GM12801 (cell line): ENCODE measurements at regions not wholly inside any gene's neighbourhood (a gene's known extent, or its start where the extent isn't known, plus 50 kb on each side); places are given as distances from the start of the nearest gene placed in this dataset.

Experiments
- TF ChIP-seq, protein P1 (sequence below): IDR thresholded peaks from one replicate; pipeline ENCODE4 v1.5.1; 2011; ENCODE audit warnings: control low read depth; ENCODE audit not compliant: insufficient read length; ENCODE audit errors: extremely low read depth

DNA sequence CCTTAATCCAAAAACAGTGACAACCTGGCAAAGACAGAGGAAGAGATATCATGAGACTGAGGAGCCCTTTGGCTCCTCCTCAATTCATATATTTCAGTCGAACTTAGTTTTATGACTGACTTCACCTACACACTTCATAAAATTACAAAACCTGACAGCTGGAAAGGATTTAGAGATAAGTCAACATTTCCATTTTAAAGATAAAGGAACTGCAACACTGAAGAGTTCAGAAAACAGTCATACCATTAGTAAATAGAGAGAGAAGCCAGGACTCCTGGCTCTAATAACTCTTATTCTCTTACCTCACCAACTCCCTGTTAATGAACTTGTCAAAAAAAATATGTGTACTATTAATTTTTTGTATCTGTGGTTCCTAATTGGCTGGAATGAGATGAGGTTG lies 141.0 kb upstream of the COL1A2 start:
- TF ChIP-seq, protein P1, sequence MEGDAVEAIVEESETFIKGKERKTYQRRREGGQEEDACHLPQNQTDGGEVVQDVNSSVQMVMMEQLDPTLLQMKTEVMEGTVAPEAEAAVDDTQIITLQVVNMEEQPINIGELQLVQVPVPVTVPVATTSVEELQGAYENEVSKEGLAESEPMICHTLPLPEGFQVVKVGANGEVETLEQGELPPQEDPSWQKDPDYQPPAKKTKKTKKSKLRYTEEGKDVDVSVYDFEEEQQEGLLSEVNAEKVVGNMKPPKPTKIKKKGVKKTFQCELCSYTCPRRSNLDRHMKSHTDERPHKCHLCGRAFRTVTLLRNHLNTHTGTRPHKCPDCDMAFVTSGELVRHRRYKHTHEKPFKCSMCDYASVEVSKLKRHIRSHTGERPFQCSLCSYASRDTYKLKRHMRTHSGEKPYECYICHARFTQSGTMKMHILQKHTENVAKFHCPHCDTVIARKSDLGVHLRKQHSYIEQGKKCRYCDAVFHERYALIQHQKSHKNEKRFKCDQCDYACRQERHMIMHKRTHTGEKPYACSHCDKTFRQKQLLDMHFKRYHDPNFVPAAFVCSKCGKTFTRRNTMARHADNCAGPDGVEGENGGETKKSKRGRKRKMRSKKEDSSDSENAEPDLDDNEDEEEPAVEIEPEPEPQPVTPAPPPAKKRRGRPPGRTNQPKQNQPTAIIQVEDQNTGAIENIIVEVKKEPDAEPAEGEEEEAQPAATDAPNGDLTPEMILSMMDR = no peak

DNA sequence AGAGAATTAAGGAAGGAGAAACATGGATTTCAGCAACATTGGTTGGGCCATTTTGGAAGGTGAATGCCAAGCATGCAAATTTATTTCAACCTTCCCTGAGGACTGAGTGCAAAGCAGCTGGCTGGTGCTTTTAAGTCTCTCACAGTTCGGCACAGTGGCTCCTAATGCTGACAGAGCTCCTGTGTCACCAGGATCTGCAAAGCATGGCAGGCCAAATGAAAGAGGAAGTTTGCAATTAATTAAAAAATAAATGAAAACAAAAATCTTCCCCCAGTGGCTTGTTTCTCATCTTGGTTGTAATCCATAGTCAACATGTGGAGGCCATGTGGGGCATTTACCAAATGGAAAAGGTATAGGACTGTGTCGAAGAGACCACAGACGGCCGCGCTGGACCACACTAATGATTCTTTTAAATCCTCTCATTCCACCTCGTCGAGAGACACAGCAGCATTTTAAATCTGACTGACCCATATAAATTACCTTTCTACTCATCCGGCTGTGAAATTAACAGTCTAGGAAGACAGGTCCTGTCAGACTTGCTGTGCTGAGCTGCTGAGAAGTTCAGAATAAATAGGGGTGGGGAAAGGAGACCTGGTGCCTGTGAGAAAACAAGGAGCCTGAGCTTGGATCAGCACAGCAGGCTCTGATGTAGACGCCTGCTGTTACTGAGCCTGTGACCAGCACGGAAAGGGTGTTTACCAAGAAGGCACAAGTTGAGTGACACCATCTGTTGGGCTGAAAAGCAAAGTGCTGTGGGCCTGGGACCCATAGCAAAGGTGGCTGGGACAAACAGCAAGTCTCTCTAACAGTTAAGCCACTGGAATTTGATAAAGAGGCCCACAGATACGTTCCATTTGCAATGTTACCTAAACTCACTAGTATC lies 136.0 kb upstream of the COL1A2 start:
- TF ChIP-seq, protein P1 = no peak

DNA sequence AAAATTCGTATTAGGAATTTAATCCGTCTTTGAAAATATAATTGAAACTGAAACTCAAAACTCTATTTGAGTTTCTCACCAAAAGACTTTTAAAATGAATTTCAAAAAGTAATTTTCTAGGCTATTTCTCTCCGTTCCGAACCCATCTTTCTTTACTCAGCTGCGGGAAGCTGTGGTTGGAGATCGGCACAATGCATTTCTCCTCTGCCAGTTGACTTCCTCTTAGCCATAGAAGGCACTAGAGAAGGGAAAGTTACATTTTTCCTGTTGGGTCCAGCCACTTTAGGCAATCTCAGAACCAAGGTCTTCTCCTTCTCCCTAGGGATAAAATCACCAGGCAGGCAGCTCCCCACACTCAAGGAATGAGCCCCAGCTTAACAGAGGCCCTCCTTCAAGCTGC lies 133.6 kb upstream of the COL1A2 start:
- TF ChIP-seq, protein P1 = no peak

DNA sequence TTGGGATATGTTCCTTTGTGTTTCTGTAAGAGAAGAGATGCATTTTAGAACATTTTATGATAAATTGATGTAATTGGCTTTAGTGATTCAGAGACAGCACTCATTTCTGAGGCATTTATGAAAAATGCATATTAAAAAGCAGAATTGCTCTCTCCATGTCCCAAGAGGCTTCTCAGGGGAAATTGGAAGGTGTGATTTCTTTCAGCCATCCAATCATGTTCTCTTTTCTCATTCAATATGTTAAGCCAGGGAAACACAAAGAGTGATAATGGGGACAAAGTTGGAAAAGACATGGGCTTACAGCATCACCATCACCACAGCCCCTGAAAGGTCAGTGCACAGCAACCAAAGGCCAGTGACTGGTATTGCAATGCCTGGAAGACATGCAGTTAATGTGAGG lies 129.9 kb upstream of the COL1A2 start:
- TF ChIP-seq, protein P1 = no peak

DNA sequence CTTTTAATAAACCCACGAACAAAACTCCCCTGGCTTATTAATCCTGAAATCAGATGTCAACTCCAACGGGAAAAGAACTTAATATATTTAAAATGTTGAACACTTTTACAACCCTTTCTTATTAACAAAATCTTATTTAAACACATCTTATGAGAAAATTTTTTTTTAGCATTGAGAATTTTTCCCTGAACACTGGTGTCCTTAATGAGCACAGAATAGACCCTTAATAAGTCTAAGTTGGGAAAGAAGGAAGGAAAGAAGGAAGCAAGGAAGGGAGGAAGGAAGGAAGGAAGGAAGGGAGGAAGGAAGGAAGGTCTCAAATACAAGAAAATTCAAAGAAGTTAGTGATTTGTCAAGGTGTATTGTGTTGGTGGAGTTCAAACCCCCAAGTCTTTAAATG lies 129.2 kb upstream of the COL1A2 start:
- TF ChIP-seq, protein P1 = no peak

DNA sequence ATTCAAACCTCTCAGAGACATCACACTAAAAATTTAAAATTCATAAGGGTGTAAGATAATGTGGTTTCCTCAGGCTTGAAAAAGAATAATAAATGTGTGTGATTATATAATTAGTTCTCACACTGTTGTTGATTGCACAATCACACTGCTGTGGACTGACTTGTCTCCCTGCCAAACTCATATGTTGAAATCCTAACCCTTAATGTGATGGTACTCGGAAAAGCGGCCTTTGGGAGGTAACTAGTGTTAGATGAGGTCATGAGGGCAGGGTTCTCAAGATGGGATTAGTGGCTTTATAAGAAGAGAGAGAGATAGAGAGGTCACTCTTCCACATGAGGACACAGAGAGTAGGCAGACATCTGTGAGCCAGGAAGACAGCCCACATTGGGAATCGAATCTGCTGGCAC lies 128.5 kb upstream of the COL1A2 start:
- TF ChIP-seq, protein P1 = no peak

DNA sequence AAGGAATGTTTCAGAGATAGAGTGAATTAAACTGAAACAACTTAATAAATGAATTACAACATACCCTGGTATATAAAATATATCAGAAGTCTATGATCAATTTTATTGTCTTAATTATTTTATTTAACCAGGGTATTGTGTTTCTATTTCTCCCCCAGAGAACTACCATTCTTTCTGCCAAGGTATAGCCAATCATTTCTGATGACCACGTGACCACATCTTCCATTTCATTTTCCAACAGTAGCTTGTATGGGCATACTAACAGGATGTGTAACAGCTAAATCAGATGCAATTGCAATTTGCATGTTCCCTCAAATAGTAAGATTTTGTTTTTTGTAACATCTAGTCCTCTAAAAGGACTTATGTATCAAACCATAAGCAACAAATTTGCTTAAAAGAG lies 123.9 kb upstream of the COL1A2 start:
- TF ChIP-seq, protein P1 = no peak
